ENCODE measurements at regions not wholly inside any gene's neighbourhood (a gene's known extent, or its start where the extent isn't known, plus 50 kb on each side); places are given as distances from the start of the nearest gene placed in this dataset.
"Not testable (repeated sequence)": the region's sequence is repeated elsewhere in the genome, so short reads cannot be mapped to it uniquely, and the experiment has no call there.

- FAIRE-seq: no peak
- no peak for DNase-seq (ENCODE audit: insufficient read length, low spot score)
- TF ChIP-seq POLR2A (IDR thresholded peaks at IDR 0.05; ENCODE audit: low read depth, low read length): no peak
These were observed 106.3 kb downstream of the HNRNPD start for GRCh38 chr4:82267506-82267905.

- TF ChIP-seq POLR2A (IDR thresholded peaks at IDR 0.05; ENCODE audit: low read depth, low read length): no peak
- DNase-seq (ENCODE audit: insufficient read length, low spot score) (no peak), FAIRE-seq (no peak)
These were observed 107.4 kb downstream of the HNRNPD start for GRCh38 chr4:82266345-82266744.

DNA sequence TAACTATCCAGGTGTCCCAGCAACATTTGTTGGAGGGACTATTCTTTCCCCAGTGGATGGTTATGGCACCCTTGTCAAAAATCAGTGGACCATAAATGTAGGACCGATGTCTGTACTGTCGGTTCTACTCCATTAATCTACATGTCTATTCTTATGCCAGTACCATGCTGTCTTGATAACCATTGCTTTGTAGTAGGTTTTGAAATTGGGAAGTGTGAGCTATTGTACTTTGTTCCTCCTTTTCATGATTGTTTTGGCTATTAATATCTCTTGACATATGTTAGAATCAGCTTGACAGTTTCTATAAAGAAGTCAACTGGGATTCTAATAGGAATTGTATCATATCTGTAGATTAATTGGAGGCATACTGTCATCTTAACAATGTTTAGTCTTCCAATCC lies 112.7 kb downstream of the HNRNPD start:
- no peak for TF ChIP-seq POLR2A (IDR thresholded peaks at IDR 0.05; ENCODE audit: low read depth, low read length)
- FAIRE-seq (no peak), DNase-seq (ENCODE audit: insufficient read length, low spot score) (no peak)

GRCh38 chr4:82260632-82261031 lies 113.2 kb downstream of the HNRNPD start:
- no peak for DNase-seq (ENCODE audit: insufficient read length, low spot score)
- TF ChIP-seq POLR2A (IDR thresholded peaks at IDR 0.05; ENCODE audit: low read depth, low read length): no peak
- FAIRE-seq: no peak

DNA sequence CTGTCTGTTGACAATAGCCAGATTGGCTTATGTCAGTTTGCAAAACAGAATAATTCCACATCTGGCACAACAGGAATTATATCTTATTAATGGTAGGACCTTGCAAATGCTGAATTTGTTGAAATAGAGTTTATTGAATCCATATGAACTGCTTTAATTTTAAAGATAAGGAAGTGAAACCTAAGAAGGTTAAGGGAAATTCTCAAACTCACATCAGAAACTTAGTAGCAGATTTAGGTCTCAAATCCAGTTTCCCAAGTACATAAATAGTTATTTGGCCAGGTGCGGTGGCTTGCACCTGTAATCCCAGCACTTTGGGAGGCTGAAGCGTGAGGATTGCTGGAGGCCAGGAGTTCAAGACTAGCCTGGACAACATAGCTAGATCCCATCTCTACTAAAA lies 117.1 kb downstream of the HNRNPD start:
- DNase-seq (ENCODE audit: insufficient read length, low spot score) (no peak), FAIRE-seq (no peak)
- no peak for TF ChIP-seq POLR2A (IDR thresholded peaks at IDR 0.05; ENCODE audit: low read depth, low read length)

DNA sequence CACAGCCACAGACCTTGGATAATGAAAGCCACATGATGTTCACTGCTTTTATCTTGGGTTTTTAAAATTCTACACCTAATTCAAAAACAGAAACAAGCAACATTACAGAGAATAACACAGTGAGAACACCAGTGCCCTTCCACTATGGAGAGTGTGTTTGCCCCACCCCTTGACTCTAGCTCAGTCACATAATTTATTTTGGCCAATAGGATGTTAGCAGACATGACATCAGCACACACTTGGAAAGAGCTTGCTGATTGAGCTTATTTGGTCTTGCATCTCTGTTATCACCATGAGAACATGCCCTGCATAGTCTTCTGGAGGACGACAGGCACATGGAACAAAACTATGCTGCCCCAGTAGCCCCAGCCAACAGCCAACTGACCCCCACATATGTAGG lies 118.1 kb downstream of the HNRNPD start:
- no peak for FAIRE-seq
- no peak for TF ChIP-seq POLR2A (IDR thresholded peaks at IDR 0.05; ENCODE audit: low read depth, low read length)

GRCh38 chr4:82248903-82249632 lies 124.7 kb downstream of the HNRNPD start:
- TF ChIP-seq POLR2A (IDR thresholded peaks at IDR 0.05; ENCODE audit: low read depth, low read length): no peak
- FAIRE-seq: no peak
- DNase-seq (ENCODE audit: insufficient read length, low spot score): no peak

More for the DNA sequence above, 118.1 kb downstream of the HNRNPD start:
- DNase-seq (ENCODE audit: insufficient read length, low spot score): no peak

DNA sequence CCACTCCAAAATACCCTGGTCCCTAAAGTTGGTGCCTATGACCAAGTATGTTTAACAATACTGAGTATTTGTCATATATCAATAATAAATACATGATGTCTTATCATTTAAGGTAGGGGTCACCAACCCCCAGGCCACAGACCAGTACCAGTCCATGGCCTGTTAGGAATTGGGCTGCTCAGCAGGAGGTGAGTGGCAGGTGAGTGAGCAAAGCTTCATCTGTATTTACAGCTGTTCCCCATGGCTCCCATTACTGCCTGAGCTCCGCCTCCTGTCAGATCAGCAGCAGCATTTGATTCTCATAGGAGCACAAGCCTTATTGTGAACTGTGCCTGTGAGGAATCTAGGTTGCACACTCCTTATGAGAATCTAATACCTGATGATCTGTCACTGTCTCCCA lies 126.2 kb downstream of the HNRNPD start:
- DNase-seq (ENCODE audit: insufficient read length, low spot score): no peak
- no peak for FAIRE-seq
- TF ChIP-seq POLR2A (IDR thresholded peaks at IDR 0.05; ENCODE audit: low read depth, low read length): no peak

GRCh38 chr4:82247171-82247570 lies 126.6 kb downstream of the HNRNPD start:
- no peak for DNase-seq (ENCODE audit: insufficient read length, low spot score)
- FAIRE-seq: no peak
- TF ChIP-seq POLR2A (IDR thresholded peaks at IDR 0.05; ENCODE audit: low read depth, low read length): no peak

DNA sequence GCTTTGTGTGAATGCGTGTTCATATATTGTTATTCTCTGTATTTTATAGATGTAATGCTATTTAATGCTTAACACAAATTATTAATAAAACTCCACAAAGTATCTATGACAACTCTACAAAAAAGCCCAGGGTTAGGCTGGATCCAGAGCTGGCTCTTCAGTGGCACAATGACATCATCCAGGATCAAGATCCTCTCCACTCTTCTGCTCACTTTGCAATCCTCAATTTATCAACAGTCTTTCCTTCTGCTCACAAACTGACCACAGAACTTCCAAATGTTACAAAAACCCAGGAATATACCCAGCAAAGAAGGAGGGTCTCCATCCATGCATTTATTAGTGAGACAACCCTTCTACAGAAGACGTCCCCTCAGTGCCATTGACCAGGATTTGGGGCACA lies 132.3 kb downstream of the HNRNPD start:
- FAIRE-seq: no peak
- DNase-seq (ENCODE audit: insufficient read length, low spot score): no peak
- TF ChIP-seq POLR2A (IDR thresholded peaks at IDR 0.05; ENCODE audit: low read depth, low read length): no peak

DNA sequence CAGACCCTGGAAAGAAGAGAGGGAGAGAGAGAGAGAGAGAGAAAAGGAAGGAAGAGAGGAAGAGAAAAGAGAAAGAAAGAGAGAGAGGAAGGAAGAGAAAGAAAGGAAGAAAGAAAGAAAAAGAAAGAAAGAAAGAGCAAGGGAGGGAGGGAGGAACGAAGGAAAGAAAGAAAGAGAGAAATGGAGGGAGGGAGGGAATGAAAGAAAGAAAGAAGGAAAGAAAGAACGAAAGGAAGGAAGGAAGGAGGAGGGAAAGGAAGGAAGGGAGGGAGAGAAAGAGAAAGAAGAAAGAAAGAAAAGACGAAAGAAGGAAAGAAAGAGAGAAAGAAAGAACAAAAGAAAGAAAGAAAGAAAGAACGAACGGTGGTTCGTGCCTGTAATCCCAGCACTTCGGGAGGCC lies 133.4 kb downstream of the HNRNPD start:
- FAIRE-seq: no peak
- no peak for TF ChIP-seq POLR2A (IDR thresholded peaks at IDR 0.05; ENCODE audit: low read depth, low read length)
- DNase-seq (ENCODE audit: insufficient read length, low spot score): no peak

DNA sequence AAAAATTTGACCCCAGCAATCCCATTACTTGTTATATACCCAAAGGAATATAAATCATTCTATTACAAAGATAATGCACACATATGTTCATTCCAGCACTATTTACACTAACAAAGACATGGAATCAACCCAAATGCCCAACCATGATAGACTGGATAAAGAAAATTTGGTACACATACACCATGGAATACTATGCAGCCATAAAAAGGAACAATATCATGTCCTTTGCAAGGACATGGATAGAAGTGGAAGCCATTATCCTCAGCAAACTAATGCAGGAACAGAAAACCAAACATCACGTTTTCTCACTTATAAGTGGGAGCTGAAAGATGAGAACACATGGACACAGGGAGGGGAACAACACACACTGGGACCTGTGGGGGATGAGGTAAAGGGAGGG lies 136.6 kb downstream of the HNRNPD start:
- FAIRE-seq: not testable (repeated sequence)

DNA sequence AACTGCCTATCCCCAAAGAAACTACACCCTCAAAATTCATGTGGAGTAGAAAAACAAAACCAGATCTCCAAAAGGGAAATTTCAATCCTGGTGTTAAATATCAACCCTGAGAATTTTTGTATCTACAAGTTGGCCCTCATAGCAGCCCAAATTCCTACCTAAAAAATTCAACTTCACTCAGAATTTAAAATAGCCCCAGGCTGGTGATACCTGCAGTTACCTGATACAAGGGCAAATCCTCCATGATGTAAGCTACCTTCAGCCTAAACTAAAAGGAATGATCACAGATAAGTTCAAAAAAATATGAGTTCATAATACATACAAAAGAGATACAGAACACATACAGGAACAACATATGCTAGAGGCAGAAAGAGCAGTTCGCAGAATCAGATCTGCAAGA lies 138.4 kb downstream of the HNRNPD start:
- TF ChIP-seq POLR2A (IDR thresholded peaks at IDR 0.05; ENCODE audit: low read depth, low read length): no peak
- DNase-seq (ENCODE audit: insufficient read length, low spot score) (no peak), FAIRE-seq (no peak)

More for the DNA sequence above, 136.6 kb downstream of the HNRNPD start:
- not testable (repeated sequence) for DNase-seq (ENCODE audit: insufficient read length, low spot score)

DNA sequence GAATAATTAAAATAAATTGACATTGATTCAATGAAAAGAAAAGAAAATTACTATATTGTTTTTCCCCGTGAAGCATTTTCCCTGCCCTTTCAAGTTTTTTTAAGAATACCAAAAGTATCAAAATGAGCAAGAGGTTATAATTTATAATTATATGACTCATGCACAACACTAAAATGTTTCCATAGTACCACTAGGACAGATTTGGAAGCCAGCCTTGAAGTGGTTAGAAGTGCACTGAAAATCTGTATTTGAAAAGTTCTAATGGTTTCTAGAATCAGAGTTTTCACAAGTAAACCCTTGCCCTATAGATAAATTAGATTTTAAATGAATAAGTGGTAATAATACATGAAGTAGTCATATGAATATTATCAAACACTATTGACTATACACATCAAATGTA lies 140.9 kb downstream of the HNRNPD start:
- FAIRE-seq (no peak), DNase-seq (ENCODE audit: insufficient read length, low spot score) (no peak)
- no peak for TF ChIP-seq POLR2A (IDR thresholded peaks at IDR 0.05; ENCODE audit: low read depth, low read length)

DNA sequence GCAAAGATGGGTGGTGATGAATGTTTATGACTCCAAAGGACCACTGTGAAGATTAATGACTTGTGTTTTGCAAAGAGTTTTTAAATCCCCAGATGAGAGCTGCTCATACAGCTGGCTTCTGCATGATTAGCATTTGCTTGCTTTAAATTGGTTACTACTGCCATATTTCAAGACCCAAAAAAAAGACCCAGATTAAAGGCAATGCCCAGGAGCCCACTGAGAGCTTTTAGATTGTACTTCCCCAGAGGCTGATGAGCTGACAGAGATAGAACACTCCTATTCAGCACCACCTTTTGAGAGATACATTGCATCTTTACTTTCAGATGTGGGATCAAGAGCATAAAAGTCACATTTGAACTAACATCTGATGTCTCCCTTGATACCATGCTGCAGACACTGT lies 142.0 kb downstream of the HNRNPD start:
- no peak for TF ChIP-seq POLR2A (IDR thresholded peaks at IDR 0.05; ENCODE audit: low read depth, low read length)
- FAIRE-seq: no peak

DNA sequence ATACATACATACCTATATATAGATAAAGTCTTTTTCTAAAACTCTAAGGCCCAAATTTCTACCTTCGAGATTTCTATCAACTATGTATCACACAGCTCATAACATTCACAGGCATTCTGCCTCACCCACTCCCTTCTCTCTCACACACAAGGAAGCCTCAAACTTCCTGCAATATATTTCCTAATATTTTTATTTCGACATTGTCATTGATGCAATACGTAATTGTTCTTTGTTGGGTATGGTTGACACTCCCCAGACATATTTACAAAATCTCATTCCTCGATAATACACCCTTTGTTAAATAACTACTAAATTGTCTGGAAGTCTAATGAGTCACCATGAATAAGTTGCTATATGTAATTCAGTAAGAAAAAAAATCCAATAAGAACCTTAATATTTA lies 143.5 kb downstream of the HNRNPD start:
- DNase-seq (ENCODE audit: insufficient read length, low spot score) (no peak), FAIRE-seq (no peak)
- no peak for TF ChIP-seq POLR2A (IDR thresholded peaks at IDR 0.05; ENCODE audit: low read depth, low read length)

More for the DNA sequence above, 142.0 kb downstream of the HNRNPD start:
- no peak for DNase-seq (ENCODE audit: insufficient read length, low spot score)

All from H54 (cell line).